Loucy (cell line): ENCODE measurements at regions not wholly inside any gene's neighbourhood (a gene's known extent, or its start where the extent isn't known, plus 50 kb on each side); places are given as distances from the start of the nearest gene placed in this dataset.

Experiments
- EZH2phosphoT487 ChIP-seq: fragments of 200-600 bp; IDR thresholded peaks from 2 replicates; pipeline ENCODE4 v1.6.1; 2018; ENCODE audit warnings: antibody characterized with exemption, mild to moderate bottlenecking, moderate library complexity, borderline replicate concordance
- TF ChIP-seq, protein P1 (sequence below): fragments of 200-600 bp; sonication (generic); conservative IDR thresholded peaks from 2 replicates; pipeline ENCODE4 v1.5.1; 2014; ENCODE audit warnings: mild to moderate bottlenecking, antibody characterized with exemption, low read length

DNA sequence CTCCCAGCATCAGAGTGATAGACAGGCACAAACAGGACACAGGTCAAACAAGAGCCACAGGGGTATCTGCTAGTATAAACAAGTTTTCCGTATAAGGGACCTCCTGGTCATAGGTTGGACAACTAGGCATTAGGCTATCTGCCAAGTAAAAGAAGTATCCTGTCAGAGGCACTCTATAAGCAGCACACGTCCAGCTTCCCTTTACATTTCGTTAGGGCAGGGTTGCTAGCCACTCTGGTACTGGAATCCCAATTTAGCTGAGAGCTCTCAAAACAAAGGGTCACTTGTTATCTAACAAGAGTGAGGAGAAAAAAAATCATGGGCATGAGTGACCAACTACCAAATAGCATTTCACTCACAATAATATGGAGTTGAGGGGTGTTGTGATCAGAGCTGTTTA is 780.7 kb upstream of the DIAPH2 start:
- TF ChIP-seq, protein P1, sequence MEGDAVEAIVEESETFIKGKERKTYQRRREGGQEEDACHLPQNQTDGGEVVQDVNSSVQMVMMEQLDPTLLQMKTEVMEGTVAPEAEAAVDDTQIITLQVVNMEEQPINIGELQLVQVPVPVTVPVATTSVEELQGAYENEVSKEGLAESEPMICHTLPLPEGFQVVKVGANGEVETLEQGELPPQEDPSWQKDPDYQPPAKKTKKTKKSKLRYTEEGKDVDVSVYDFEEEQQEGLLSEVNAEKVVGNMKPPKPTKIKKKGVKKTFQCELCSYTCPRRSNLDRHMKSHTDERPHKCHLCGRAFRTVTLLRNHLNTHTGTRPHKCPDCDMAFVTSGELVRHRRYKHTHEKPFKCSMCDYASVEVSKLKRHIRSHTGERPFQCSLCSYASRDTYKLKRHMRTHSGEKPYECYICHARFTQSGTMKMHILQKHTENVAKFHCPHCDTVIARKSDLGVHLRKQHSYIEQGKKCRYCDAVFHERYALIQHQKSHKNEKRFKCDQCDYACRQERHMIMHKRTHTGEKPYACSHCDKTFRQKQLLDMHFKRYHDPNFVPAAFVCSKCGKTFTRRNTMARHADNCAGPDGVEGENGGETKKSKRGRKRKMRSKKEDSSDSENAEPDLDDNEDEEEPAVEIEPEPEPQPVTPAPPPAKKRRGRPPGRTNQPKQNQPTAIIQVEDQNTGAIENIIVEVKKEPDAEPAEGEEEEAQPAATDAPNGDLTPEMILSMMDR = no peak
- no peak for TF ChIP-seq EZH2phosphoT487
